ENCODE measurements at regions not wholly inside any gene's neighbourhood (a gene's known extent, or its start where the extent isn't known, plus 50 kb on each side); places are given as distances from the start of the nearest gene placed in this dataset.

DNA sequence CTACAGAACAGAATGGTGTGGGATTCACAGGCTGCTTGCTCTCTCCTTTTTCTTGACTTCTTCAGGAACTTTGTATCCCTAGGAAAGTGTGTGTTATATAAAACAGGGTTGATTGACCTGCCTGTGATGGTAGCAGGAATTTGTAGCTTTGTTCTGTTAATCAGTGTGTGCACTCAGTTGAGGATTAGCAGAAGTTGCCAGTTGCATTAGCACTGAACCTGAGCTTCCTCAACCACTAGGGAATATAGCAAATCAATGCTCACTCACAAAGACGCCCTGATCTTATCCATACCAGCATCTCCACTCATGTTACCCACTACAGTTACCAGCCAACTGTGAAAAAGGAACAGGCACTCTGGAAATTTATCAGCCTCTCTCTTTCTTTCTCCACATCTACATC lies 319.1 kb upstream of the EMCN start:
- TF ChIP-seq, protein P1, sequence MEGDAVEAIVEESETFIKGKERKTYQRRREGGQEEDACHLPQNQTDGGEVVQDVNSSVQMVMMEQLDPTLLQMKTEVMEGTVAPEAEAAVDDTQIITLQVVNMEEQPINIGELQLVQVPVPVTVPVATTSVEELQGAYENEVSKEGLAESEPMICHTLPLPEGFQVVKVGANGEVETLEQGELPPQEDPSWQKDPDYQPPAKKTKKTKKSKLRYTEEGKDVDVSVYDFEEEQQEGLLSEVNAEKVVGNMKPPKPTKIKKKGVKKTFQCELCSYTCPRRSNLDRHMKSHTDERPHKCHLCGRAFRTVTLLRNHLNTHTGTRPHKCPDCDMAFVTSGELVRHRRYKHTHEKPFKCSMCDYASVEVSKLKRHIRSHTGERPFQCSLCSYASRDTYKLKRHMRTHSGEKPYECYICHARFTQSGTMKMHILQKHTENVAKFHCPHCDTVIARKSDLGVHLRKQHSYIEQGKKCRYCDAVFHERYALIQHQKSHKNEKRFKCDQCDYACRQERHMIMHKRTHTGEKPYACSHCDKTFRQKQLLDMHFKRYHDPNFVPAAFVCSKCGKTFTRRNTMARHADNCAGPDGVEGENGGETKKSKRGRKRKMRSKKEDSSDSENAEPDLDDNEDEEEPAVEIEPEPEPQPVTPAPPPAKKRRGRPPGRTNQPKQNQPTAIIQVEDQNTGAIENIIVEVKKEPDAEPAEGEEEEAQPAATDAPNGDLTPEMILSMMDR (IDR thresholded peaks at IDR 0.05; ENCODE audit: borderline replicate concordance, insufficient read depth, low read depth, low read length), result no peak
- H3K4me3 ChIP-seq (ENCODE audit: low read depth, low read length), result no peak overlapping the region

DNA sequence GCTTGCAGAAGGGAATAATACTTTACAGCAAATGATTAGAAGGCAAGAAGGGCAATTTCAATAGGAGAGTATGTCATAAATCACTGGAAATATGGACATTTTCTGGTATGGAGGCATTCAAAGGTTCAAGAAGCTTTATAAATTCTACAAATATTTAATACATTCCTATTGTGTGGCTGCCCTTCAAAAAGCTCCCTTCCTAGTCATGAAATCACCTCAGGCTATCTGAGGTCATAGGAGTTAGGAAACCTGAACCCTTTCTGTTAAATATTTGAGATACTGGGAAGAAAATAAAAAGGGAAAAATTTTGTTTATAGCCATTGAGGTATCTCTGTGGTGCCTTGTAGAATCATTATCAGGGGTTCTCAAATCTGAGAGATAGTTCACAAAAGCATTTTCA lies 316.8 kb upstream of the EMCN start:
- no peak overlapping the region for H3K4me3 ChIP-seq (ENCODE audit: low read depth, low read length)
- TF ChIP-seq, protein P1 (IDR thresholded peaks at IDR 0.05; ENCODE audit: borderline replicate concordance, insufficient read depth, low read depth, low read length), result no peak

DNA sequence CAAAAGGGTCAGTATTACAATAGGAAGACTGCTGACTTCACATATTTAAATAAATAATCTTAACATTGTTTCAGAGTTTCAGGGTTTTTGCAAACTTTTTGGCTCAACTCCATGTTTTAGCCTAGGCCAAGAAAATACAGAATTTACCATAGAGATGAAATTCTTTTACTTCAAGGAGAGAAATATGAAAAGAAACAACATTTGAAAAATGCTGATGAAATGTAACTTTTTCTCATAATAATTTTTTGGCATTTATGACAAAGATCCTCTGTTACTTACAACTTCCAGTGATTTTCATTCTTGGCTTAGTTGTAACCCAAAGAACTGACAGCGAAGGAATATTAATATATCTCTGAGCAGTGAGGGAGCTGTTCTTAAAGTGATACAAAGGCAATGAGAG lies 316.1 kb upstream of the EMCN start:
- TF ChIP-seq, protein P1 (IDR thresholded peaks at IDR 0.05; ENCODE audit: borderline replicate concordance, insufficient read depth, low read depth, low read length), result no peak
- no peak overlapping the region for H3K4me3 ChIP-seq (ENCODE audit: low read depth, low read length)

DNA sequence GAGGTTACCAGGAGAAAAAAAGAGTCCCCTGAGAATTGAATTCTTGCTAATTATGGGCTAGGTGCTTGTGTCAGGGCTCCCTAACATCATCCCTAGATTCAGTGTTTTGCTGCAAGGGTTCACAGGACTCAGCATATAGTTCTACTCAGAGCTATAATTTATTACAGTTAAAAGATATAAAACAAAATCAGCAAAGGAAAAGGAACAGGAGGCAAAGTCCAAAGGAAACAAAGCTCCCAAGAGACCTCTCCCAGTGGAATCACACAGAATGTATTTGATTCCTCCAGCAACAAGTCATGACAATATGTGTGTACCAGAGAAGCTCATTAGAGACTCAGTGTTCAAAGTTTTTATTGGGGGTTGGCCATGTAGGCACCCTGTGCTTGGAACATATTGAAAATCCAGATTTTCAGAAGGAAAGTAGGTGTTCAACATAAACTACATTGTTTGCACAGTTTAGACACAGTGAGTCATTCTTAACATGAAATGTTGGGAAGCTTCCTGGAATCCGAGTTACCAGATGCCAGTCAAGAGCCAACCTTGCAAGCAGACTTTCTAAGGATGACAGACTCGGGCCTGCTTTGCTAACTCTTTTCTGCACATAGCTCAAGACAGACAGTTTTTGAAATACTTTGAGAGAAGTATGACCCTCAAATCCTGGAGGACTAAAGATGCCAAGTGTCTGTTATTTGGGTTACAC lies 311.3 kb upstream of the EMCN start:
- TF ChIP-seq, protein P1 (IDR thresholded peaks at IDR 0.05; ENCODE audit: borderline replicate concordance, insufficient read depth, low read depth, low read length), result no peak
- H3K4me3 ChIP-seq (ENCODE audit: low read depth, low read length), result no peak overlapping the region

DNA sequence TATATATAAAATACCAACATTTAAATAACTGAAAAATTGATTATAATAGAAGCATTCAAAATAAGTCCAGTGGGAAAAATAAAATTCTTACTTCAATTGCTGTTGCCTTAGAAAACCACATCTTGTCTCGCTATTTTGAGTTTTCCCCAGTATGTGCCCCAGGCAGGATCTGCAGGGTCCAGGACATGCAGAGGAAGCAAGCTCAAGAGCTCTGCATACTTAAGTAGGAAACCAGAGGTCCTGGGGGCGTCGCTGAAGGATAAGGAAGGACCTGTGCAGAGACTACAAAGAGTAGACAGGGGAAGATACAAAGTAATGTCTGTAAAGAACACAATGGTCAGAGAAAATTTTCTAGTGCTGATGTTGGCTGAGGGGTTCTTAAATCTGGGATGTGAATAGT lies 310.5 kb upstream of the EMCN start:
- TF ChIP-seq, protein P1 (IDR thresholded peaks at IDR 0.05; ENCODE audit: borderline replicate concordance, insufficient read depth, low read depth, low read length), result no peak

DNA sequence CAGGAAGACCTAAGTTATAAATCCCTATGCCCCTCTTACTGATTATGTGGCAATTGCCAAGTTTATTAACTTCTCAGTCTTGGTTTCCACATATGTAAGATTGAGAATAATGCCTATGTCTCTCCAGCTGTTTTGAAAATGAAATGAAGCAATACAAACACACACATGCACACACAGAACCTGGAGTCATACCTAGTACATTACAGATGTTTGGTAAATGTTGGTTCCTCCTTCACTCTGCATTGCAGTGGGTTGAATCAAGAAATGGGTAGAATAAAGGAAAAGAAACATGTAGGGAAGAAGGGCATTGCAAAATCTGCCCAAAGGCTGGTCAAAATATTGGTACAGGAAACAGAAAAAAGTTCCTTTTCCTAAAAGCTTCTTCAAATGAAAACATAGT lies 309.9 kb upstream of the EMCN start:
- TF ChIP-seq, protein P1 (IDR thresholded peaks at IDR 0.05; ENCODE audit: borderline replicate concordance, insufficient read depth, low read depth, low read length), result no peak
- no peak overlapping the region for H3K4me3 ChIP-seq (ENCODE audit: low read depth, low read length)

More for the DNA sequence above, 310.5 kb upstream of the EMCN start:
- H3K4me3 ChIP-seq (ENCODE audit: low read depth, low read length), result no peak overlapping the region

DNA sequence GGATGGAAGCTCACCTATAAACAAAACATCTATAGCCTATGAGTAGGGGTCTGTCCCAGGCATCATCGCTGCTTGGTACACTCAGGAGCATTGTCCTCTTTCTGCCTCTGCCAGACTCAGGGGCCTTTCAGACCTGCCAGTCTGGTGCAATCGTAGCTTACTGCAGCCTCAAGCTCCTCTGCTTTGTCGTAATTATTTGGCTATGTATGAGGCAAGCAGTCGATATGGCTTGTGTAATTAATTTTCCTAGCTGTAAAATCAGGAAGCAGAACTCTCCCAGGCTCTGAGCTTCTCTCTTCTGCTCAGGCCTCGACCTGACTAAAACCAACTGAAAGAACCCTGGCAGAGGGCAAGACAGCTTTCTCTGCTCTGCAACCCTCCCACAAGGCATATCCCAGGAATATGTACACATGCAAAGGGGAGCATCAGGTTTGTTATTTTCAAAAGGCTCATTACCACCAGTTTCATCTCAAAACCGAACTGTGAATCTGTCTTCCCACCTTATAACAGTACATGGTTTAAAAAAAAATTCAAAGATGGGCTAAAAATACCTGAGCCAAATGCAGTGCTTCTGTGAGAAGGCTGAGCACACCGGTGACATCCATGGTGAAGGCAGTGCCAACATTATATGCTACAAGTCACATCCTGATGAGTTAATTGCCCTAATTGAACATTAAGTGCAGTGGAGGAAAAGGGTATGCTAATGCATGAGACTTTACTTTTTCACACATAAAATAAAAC lies 309.2 kb upstream of the EMCN start:
- H3K4me3 ChIP-seq (ENCODE audit: low read depth, low read length), result no peak overlapping the region
- TF ChIP-seq, protein P1 (IDR thresholded peaks at IDR 0.05; ENCODE audit: borderline replicate concordance, insufficient read depth, low read depth, low read length), result no peak

Measured in GM12875 (cell line).